ENCODE measurements at regions not wholly inside any gene's neighbourhood (a gene's known extent, or its start where the extent isn't known, plus 50 kb on each side); places are given as distances from the start of the nearest gene placed in this dataset.

DNA sequence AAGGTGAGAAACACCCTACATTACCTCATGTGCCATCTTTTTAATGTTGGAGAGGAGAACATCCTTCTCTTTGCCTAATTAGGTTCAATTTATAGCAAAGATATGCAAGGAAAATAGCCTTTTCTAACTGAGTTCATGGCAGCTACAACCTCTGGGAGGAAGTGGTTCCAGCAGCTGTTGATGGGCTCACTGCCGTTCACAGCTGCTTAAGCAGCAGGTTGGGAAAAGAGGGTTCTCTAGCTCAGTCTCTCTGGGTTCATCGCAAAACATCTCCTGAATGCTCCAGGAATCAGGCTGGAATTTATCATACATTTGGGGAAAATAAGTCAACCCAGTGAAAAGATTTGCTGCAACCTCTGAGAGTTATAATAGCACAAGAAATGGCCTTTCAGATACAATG, 115.1 kb downstream of the UNC5CL start:
- TF ChIP-seq POLR2AphosphoS5 (IDR thresholded peaks at IDR 0.05; ENCODE audit: low read depth, low read length) (no peak), POLR2A (IDR thresholded peaks at IDR 0.05; ENCODE audit: low read depth, low read length) (no peak), TAF1 (IDR thresholded peaks at IDR 0.05; ENCODE audit: borderline replicate concordance, low read depth, low read length) (no peak)
